ENCODE measurements at regions not wholly inside any gene's neighbourhood (a gene's known extent, or its start where the extent isn't known, plus 50 kb on each side); places are given as distances from the start of the nearest gene placed in this dataset.

DNA sequence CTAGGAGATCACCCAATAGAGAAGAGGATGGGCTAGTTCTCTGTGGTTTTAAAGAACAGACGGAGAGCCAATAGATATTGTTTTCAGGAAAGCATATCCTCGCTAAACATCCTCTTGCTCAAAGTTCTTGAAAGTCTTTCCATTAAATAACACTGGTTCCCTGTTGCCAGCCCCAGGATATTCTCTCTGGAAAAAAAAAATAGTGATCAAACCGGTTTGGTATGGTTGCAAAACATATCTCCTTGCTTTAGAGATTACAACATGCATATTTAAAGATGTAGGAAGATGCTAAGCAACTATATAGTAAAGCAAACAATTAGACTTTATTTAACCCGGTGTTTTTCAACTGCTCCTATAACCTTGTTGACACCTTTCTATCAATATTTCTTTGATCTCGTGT, 211.4 kb downstream of the CMPK2 start:
- TF ChIP-seq, protein P1, sequence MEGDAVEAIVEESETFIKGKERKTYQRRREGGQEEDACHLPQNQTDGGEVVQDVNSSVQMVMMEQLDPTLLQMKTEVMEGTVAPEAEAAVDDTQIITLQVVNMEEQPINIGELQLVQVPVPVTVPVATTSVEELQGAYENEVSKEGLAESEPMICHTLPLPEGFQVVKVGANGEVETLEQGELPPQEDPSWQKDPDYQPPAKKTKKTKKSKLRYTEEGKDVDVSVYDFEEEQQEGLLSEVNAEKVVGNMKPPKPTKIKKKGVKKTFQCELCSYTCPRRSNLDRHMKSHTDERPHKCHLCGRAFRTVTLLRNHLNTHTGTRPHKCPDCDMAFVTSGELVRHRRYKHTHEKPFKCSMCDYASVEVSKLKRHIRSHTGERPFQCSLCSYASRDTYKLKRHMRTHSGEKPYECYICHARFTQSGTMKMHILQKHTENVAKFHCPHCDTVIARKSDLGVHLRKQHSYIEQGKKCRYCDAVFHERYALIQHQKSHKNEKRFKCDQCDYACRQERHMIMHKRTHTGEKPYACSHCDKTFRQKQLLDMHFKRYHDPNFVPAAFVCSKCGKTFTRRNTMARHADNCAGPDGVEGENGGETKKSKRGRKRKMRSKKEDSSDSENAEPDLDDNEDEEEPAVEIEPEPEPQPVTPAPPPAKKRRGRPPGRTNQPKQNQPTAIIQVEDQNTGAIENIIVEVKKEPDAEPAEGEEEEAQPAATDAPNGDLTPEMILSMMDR (IDR thresholded peaks at IDR 0.05) = no peak
- no peak for TF ChIP-seq ZFX (IDR thresholded peaks at IDR 0.05; ENCODE audit: borderline replicate concordance)

All from 22Rv1 (cell line).